Liver (tissue), 8 donors: ENCODE measurements at regions not wholly inside any gene's neighbourhood (a gene's known extent, or its start where the extent isn't known, plus 50 kb on each side); places are given as distances from the start of the nearest gene placed in this dataset.
A peak's percentile ranks its signal among the peaks of the same experiment; 100 is the strongest.

ENCODE experiments used
- DNase-seq: peaks from one replicate; pipeline ENCODE4 v3.0.0-alpha.2; 2017; ENCODE audit warnings: low spot score
- H3K27ac ChIP-seq, 2 donors: one replicate each; pipeline ENCODE4 v1.7.0; 2013; ENCODE audit warnings: inconsistent platforms in 2 of 2, low read length in 2 of 2, control low read depth in 1 of 2, low read depth in 1 of 2, mild to moderate bottlenecking in 1 of 2
- H3K27me3 ChIP-seq, 4 donors: one replicate each; pipeline versions ENCODE4 v1.6.1 to v1.7.0; 2013; ENCODE audit warnings: low read length in 3 of 4, inconsistent platforms in 1 of 4, mild to moderate bottlenecking in 1 of 4, moderate library complexity in 1 of 4; ENCODE audit not compliant: control insufficient read depth in 4 of 4, insufficient read depth in 4 of 4
- H3K36me3 ChIP-seq, 4 donors: one replicate each; pipeline versions ENCODE4 v1.6.1 to v1.7.0; 2013; ENCODE audit warnings: low read length in 3 of 4, mild to moderate bottlenecking in 3 of 4, low read depth in 1 of 4, moderate library complexity in 1 of 4; ENCODE audit not compliant: control insufficient read depth in 4 of 4, insufficient read depth in 3 of 4
- H3K4me1 ChIP-seq, 4 donors: one replicate each; pipeline versions ENCODE4 v1.6.1 to v1.7.0; 2013; ENCODE audit warnings: low read length in 3 of 4, mild to moderate bottlenecking in 3 of 4, moderate library complexity in 1 of 4; ENCODE audit not compliant: control insufficient read depth in 4 of 4, insufficient read depth in 4 of 4
- H3K4me3 ChIP-seq, 3 donors: one replicate each; pipeline versions ENCODE4 v1.6.1 to v1.7.0; 2013; ENCODE audit warnings: low read length in 3 of 3, control low read depth in 1 of 3, low read depth in 1 of 3, mild to moderate bottlenecking in 1 of 3
- H3K9ac ChIP-seq, 2 donors: one replicate each; pipeline ENCODE4 v1.7.0; 2013; ENCODE audit warnings: low read length in 2 of 2, mild to moderate bottlenecking in 2 of 2, moderate library complexity in 2 of 2, control low read depth in 1 of 2, low read depth in 1 of 2
- H3K9me3 ChIP-seq, 4 donors: one replicate each; pipeline versions ENCODE4 v1.6.1 to v1.7.0; 2013; ENCODE audit warnings: low read length in 3 of 4; ENCODE audit not compliant: control insufficient read depth in 4 of 4
- ATF3 ChIP-seq: IDR thresholded peaks from 2 replicates; pipeline ENCODE4 v1.6.1; 2016; ENCODE audit warnings: antibody characterized with exemption
- CTCF ChIP-seq: fragments of 150-350 bp; IDR thresholded peaks from 2 replicates; pipeline ENCODE4 v1.5.1; 2017; ENCODE audit warnings: improper control_type of control experiment, low read depth, low read length; ENCODE audit not compliant: missing input control
- EGR1 ChIP-seq, 2 donors: IDR thresholded peaks; 2 replicates each; pipeline ENCODE4 v1.6.1; 2016 to 2018; ENCODE audit warnings: antibody characterized with exemption in 2 of 2, low read depth in 2 of 2
- FOXA1 ChIP-seq: IDR thresholded peaks from 2 replicates; pipeline ENCODE4 v1.6.1; 2016; ENCODE audit warnings: antibody characterized with exemption
- GABPA ChIP-seq, 2 donors: IDR thresholded peaks in 1 of 2; conservative IDR thresholded peaks in 1 of 2; 2 replicates each; pipeline ENCODE4 v1.6.1; 2016; ENCODE audit warnings: antibody characterized with exemption in 2 of 2, mild to moderate bottlenecking in 1 of 2, moderate library complexity in 1 of 2
- HNF4A ChIP-seq, 2 donors: conservative IDR thresholded peaks; 2 replicates each; pipeline ENCODE4 v1.6.1; 2016; ENCODE audit warnings: antibody characterized with exemption in 2 of 2, mild to moderate bottlenecking in 2 of 2
- HNF4G ChIP-seq: IDR thresholded peaks from 2 replicates; pipeline ENCODE4 v1.6.1; 2016; ENCODE audit warnings: antibody characterized with exemption
- JUND ChIP-seq, 2 donors: IDR thresholded peaks; 2 replicates each; pipeline ENCODE4 v1.6.1; 2016; ENCODE audit warnings: antibody characterized with exemption in 2 of 2
- MAX ChIP-seq: IDR thresholded peaks from 2 replicates; pipeline ENCODE4 v1.6.1; 2016; ENCODE audit warnings: antibody characterized with exemption
- NR2F2 ChIP-seq: IDR thresholded peaks from 2 replicates; pipeline ENCODE4 v1.6.1; 2016; ENCODE audit warnings: antibody characterized with exemption
- RXRA ChIP-seq, 2 donors: IDR thresholded peaks; 2 replicates each; pipeline ENCODE4 v1.6.1; 2017 to 2018; ENCODE audit warnings: antibody characterized with exemption in 2 of 2, mild to moderate bottlenecking in 1 of 2
- SP1 ChIP-seq: IDR thresholded peaks from 2 replicates; pipeline ENCODE4 v1.6.1; 2018; ENCODE audit warnings: antibody characterized with exemption, mild to moderate bottlenecking
- TAF1 ChIP-seq: conservative IDR thresholded peaks from 2 replicates; pipeline ENCODE4 v1.6.1; 2016; ENCODE audit warnings: antibody characterized with exemption, mild to moderate bottlenecking
- ZBTB33 ChIP-seq: IDR thresholded peaks from 2 replicates; pipeline ENCODE4 v1.6.1; 2016; ENCODE audit warnings: antibody characterized with exemption
- WGBS: extraction: QIAGEN DNeasy Blood & Tissue Kit; methylation state at CpG from one replicate; pipeline ENCODE4 v1.1.7; 2013; 5-methylcytosine and 5-hydroxymethylcytosine counted together
- donor health status: healthy.
- donor health status: healthy.
- donor health status: healthy.
- donor health status: healthy.
- donor health status: healthy.

- Histone ChIP-seq H3K4me1 (no peaks in the 10 kb centered on the region), H3K27me3 (no peaks in the 10 kb centered on the region), H3K27ac (peak overlapping the region in 1 of 2 donors; percentile 5), H3K36me3 (no peaks in the 10 kb centered on the region), H3K4me3 (no peak overlapping the region), H3K9ac (no peak overlapping the region), H3K9me3 (no peaks in the 10 kb centered on the region)
- WGBS, result 68% methylated on average over 6 of the region's 6 CpGs
- no peak for DNase-seq
- TF ChIP-seq HNF4G, result no peak
- TF ChIP-seq TAF1, result no peak
- TF ChIP-seq JUND (IDR thresholded peaks at IDR 0.05), result no peak
- no peak for TF ChIP-seq MAX
- TF ChIP-seq NR2F2, result peak; percentile 90
- no peak for TF ChIP-seq CTCF
- TF ChIP-seq RXRA (IDR thresholded peaks at IDR 0.05), result peak in 1 of 2 donors; percentile 17
Measured at GRCh38 chr5:17147617-17148016, 69.8 kb upstream of the BASP1 start.

- no peak overlapping the region for H3K4me3 ChIP-seq
- H3K9ac ChIP-seq, result no peak overlapping the region
- no peaks in the 10 kb centered on the region for H3K4me1 ChIP-seq
- peak overlapping the region; percentile 5 to 33 for H3K27ac ChIP-seq
- 78% methylated on average over 1 of the region's 1 CpG for WGBS
- no peaks in the 10 kb centered on the region for H3K9me3 ChIP-seq
- no peak for DNase-seq
- no peaks in the 10 kb centered on the region for H3K27me3 ChIP-seq
- no peak for TF ChIP-seq EGR1 (IDR thresholded peaks at IDR 0.05; ENCODE audit: low read depth in 2 of 2)
- no peak for TF ChIP-seq SP1
- no peak for TF ChIP-seq GABPA (IDR thresholded peaks at IDR 0.05 in 1 of 2, conservative IDR thresholded peaks at IDR 0.05 in 1 of 2)
- no peak for TF ChIP-seq HNF4A (conservative IDR thresholded peaks at IDR 0.05)
- TF ChIP-seq ATF3, result no peak
- no peak for TF ChIP-seq FOXA1
- no peaks in the 10 kb centered on the region for H3K36me3 ChIP-seq
Measured at GRCh38 chr5:17148481-17148880, 69.0 kb upstream of the BASP1 start.

GRCh38 chr5:17149786-17150185 lies 67.6 kb upstream of the BASP1 start:
- Histone ChIP-seq H3K27ac (no peak overlapping the region), H3K27me3 (no peaks in the 10 kb centered on the region), H3K4me3 (no peak overlapping the region), H3K36me3 (no peaks in the 10 kb centered on the region), H3K9ac (no peak overlapping the region), H3K4me1 (no peaks in the 10 kb centered on the region), H3K9me3 (no peaks in the 10 kb centered on the region)
- no peak for DNase-seq
- TF ChIP-seq ZBTB33 (no peak), TAF1 (no peak)
